Trophoblast cell (in vitro differentiated cells and primary cell): ENCODE measurements at regions not wholly inside any gene's neighbourhood (a gene's known extent, or its start where the extent isn't known, plus 50 kb on each side); places are given as distances from the start of the nearest gene placed in this dataset.

Source experiments
- DNase-seq, 2 donors: peaks; one replicate each; pipeline ENCODE4 v3.0.0-alpha.2; 2016
- H2AFZ ChIP-seq: 2 replicates; pipeline ENCODE4 v1.6.1; 2013; ENCODE audit warnings: low read length, moderate library complexity, mild to moderate bottlenecking; ENCODE audit not compliant: insufficient read depth, poor library complexity
- H2AK5ac ChIP-seq: 2 replicates; pipeline ENCODE4 v1.6.1; 2013; ENCODE audit warnings: mild to moderate bottlenecking, low read length
- H2BK120ac ChIP-seq: 2 replicates; pipeline ENCODE4 v1.6.1; 2013; ENCODE audit warnings: low read length, mild to moderate bottlenecking, moderate library complexity; ENCODE audit not compliant: insufficient read depth, poor library complexity
- H2BK12ac ChIP-seq: 2 replicates; pipeline ENCODE4 v1.6.1; 2013; ENCODE audit warnings: mild to moderate bottlenecking, low read length, moderate library complexity
- H2BK5ac ChIP-seq: 2 replicates; pipeline ENCODE4 v1.6.1; 2013; ENCODE audit warnings: low read length, low read depth, moderate library complexity, mild to moderate bottlenecking; ENCODE audit not compliant: poor library complexity
- H3K14ac ChIP-seq: 2 replicates; pipeline ENCODE4 v1.6.1; 2013; ENCODE audit warnings: mild to moderate bottlenecking, low read length
- H3K18ac ChIP-seq: 2 replicates; pipeline ENCODE4 v1.6.1; 2013; ENCODE audit warnings: mild to moderate bottlenecking, low read length
- H3K23ac ChIP-seq: 2 replicates; pipeline ENCODE4 v1.6.1; 2013; ENCODE audit warnings: low read length
- H3K27ac ChIP-seq: 2 replicates; pipeline ENCODE4 v1.5.1; 2013; ENCODE audit warnings: low read depth, mild to moderate bottlenecking, inconsistent platforms, low read length, moderate library complexity
- H3K27me3 ChIP-seq: 2 replicates; pipeline ENCODE4 v1.6.1; 2013; ENCODE audit warnings: inconsistent platforms, mild to moderate bottlenecking, low read length, moderate library complexity; ENCODE audit not compliant: insufficient read depth
- H3K36me3 ChIP-seq, 2 experiments: 1 replicate in 1 of 2; 2 replicates in 1 of 2; pipeline ENCODE4 v1.6.1; 2013; ENCODE audit warnings: low read length in 2 of 2, mild to moderate bottlenecking in 2 of 2, moderate library complexity in 1 of 2; ENCODE audit not compliant: insufficient read depth in 2 of 2, control insufficient read depth in 1 of 2
- H3K4ac ChIP-seq: 2 replicates; pipeline ENCODE4 v1.6.1; 2013; ENCODE audit warnings: low read depth, mild to moderate bottlenecking, low read length, moderate library complexity
- H3K4me1 ChIP-seq, 2 experiments: 1 replicate in 1 of 2; 2 replicates in 1 of 2; pipeline ENCODE4 v1.6.1; 2013; ENCODE audit warnings: low read length in 2 of 2, mild to moderate bottlenecking in 2 of 2, moderate library complexity in 1 of 2; ENCODE audit not compliant: insufficient read depth in 2 of 2, control insufficient read depth in 1 of 2
- H3K4me2 ChIP-seq: 2 replicates; pipeline ENCODE4 v1.6.1; 2013; ENCODE audit warnings: inconsistent platforms, mild to moderate bottlenecking, low read length, moderate library complexity
- H3K4me3 ChIP-seq: 2 replicates; pipeline ENCODE4 v1.5.1; 2013; ENCODE audit warnings: mild to moderate bottlenecking, low read depth, low read length, inconsistent platforms
- H3K79me1 ChIP-seq: one replicate; pipeline ENCODE4 v1.6.1; 2013; ENCODE audit warnings: low read length
- H3K79me2 ChIP-seq: 2 replicates; pipeline ENCODE4 v1.6.1; 2013; ENCODE audit warnings: low read length, mild to moderate bottlenecking; ENCODE audit not compliant: control insufficient read depth, insufficient read depth, poor library complexity
- H3K9ac ChIP-seq: 2 replicates; pipeline ENCODE4 v1.6.1; 2013; ENCODE audit warnings: mild to moderate bottlenecking, low read length
- H3K9me3 ChIP-seq: 2 replicates; pipeline ENCODE4 v1.6.1; 2013; ENCODE audit warnings: low read depth, mild to moderate bottlenecking, control low read depth, inconsistent platforms, low read length; ENCODE audit not compliant: insufficient read depth
- H4K12ac ChIP-seq: 2 replicates; pipeline ENCODE4 v1.6.1; 2013; ENCODE audit warnings: low read depth, mild to moderate bottlenecking, low read length, moderate library complexity
- H4K8ac ChIP-seq: 2 replicates; pipeline ENCODE4 v1.6.1; 2013; ENCODE audit warnings: low read depth, mild to moderate bottlenecking, low read length, moderate library complexity
- H4K91ac ChIP-seq: one replicate; pipeline ENCODE4 v1.6.1; 2013; ENCODE audit warnings: low read depth, mild to moderate bottlenecking, low read length, moderate library complexity
- WGBS: extraction: QIAGEN DNeasy Blood & Tissue Kit; methylation state at CpG from one replicate; pipeline ENCODE4 v1.1.7; 2013; ENCODE audit warnings: missing lambda C conversion rate; ENCODE audit not compliant: insufficient read length, insufficient coverage; ENCODE audit errors: extremely low coverage; 5-methylcytosine and 5-hydroxymethylcytosine counted together

GRCh38 chr12:70077441-70077840 lies 165.8 kb upstream of the CNOT2 start:
- Histone ChIP-seq H3K4me2 (no peak overlapping the region), H3K79me2 (no peaks in the 10 kb centered on the region), H3K9ac (no peak overlapping the region), H3K14ac (no peak overlapping the region), H3K36me3 (no peaks in the 10 kb centered on the region), H4K91ac (no peak overlapping the region), H4K12ac (no peak overlapping the region), H3K27ac (no peak overlapping the region), H3K27me3 (no peaks in the 10 kb centered on the region), H2BK12ac (no peak overlapping the region), H2AK5ac (no peak overlapping the region), H2AFZ (no peak overlapping the region), H3K79me1 (no peaks in the 10 kb centered on the region), H2BK120ac (no peak overlapping the region), H3K18ac (no peak overlapping the region), H3K4me1 (no peaks in the 10 kb centered on the region), H3K23ac (no peak overlapping the region), H3K4me3 (no peak overlapping the region), H2BK5ac (no peak overlapping the region), H4K8ac (no peak overlapping the region), H3K4ac (no peak overlapping the region), H3K9me3 (no peaks in the 10 kb centered on the region)
- DNase-seq: peak; percentile 70 to 88
- no CpG with 5 or more reads among the region's 2 CpGs for WGBS

GRCh38 chr12:70078161-70078560 lies 165.1 kb upstream of the CNOT2 start:
- Histone ChIP-seq H2BK12ac (no peak overlapping the region), H2AK5ac (no peak overlapping the region), H4K91ac (no peak overlapping the region), H4K8ac (no peak overlapping the region), H3K18ac (no peak overlapping the region), H2AFZ (no peak overlapping the region), H3K27ac (no peak overlapping the region), H3K79me1 (no peaks in the 10 kb centered on the region), H3K4ac (no peak overlapping the region), H3K9me3 (no peaks in the 10 kb centered on the region), H3K36me3 (no peaks in the 10 kb centered on the region), H3K23ac (no peak overlapping the region), H3K9ac (no peak overlapping the region), H3K4me2 (no peak overlapping the region), H3K27me3 (no peaks in the 10 kb centered on the region), H4K12ac (no peak overlapping the region), H2BK5ac (no peak overlapping the region), H3K4me3 (no peak overlapping the region), H2BK120ac (no peak overlapping the region), H3K79me2 (no peaks in the 10 kb centered on the region), H3K4me1 (no peaks in the 10 kb centered on the region), H3K14ac (no peak overlapping the region)
- DNase-seq: no peak
- WGBS: no CpG with 5 or more reads among the region's 2 CpGs

GRCh38 chr12:70080566-70080965 lies 162.7 kb upstream of the CNOT2 start:
- Histone ChIP-seq H2BK12ac (no peak overlapping the region), H3K9ac (no peak overlapping the region), H3K27me3 (no peaks in the 10 kb centered on the region), H3K79me1 (no peaks in the 10 kb centered on the region), H3K4ac (no peak overlapping the region), H4K8ac (no peak overlapping the region), H3K4me1 (no peaks in the 10 kb centered on the region), H3K18ac (no peak overlapping the region), H2BK5ac (no peak overlapping the region), H4K91ac (no peak overlapping the region), H2AFZ (no peak overlapping the region), H4K12ac (no peak overlapping the region), H2AK5ac (no peak overlapping the region), H3K4me2 (no peak overlapping the region), H3K23ac (no peak overlapping the region), H3K4me3 (no peak overlapping the region), H3K14ac (no peak overlapping the region), H3K27ac (no peak overlapping the region), H3K9me3 (no peaks in the 10 kb centered on the region), H2BK120ac (no peak overlapping the region), H3K79me2 (no peaks in the 10 kb centered on the region), H3K36me3 (no peaks in the 10 kb centered on the region)
- no peak for DNase-seq
- no CpG with 5 or more reads among the region's 2 CpGs for WGBS

- no peak overlapping the region for H2BK12ac ChIP-seq
- H2AFZ ChIP-seq: no peak overlapping the region
- H3K9ac ChIP-seq: no peak overlapping the region
- H3K4me1 ChIP-seq: no peaks in the 10 kb centered on the region
- no peaks in the 10 kb centered on the region for H3K79me2 ChIP-seq
- no peak overlapping the region for H4K91ac ChIP-seq
- H2AK5ac ChIP-seq: no peak overlapping the region
- H3K4me2 ChIP-seq: no peak overlapping the region
- no peak overlapping the region for H3K4ac ChIP-seq
- no peaks in the 10 kb centered on the region for H3K27me3 ChIP-seq
- no peak overlapping the region for H3K18ac ChIP-seq
- H4K12ac ChIP-seq: no peak overlapping the region
- no peaks in the 10 kb centered on the region for H3K79me1 ChIP-seq
- H3K27ac ChIP-seq: no peak overlapping the region
- no CpG with 5 or more reads among the region's 3 CpGs for WGBS
- no peaks in the 10 kb centered on the region for H3K36me3 ChIP-seq
- H4K8ac ChIP-seq: no peak overlapping the region
- no peak overlapping the region for H3K23ac ChIP-seq
- H2BK120ac ChIP-seq: no peak overlapping the region
- H3K4me3 ChIP-seq: no peak overlapping the region
- H3K9me3 ChIP-seq: no peaks in the 10 kb centered on the region
- DNase-seq: no peak
- H2BK5ac ChIP-seq: no peak overlapping the region
- H3K14ac ChIP-seq: no peak overlapping the region
These were observed 160.1 kb upstream of the CNOT2 start for GRCh38 chr12:70082997-70083676.
